T-cell (primary cell): ENCODE measurements at regions not wholly inside any gene's neighbourhood (a gene's known extent, or its start where the extent isn't known, plus 50 kb on each side); places are given as distances from the start of the nearest gene placed in this dataset.

ENCODE experiments used
- ATAC-seq, 4 experiments: fragments of 200-7000 bp in 3 of 4; fragments of 150-1000 bp in 1 of 4; cut with Tn5 transposase; replicated peaks in 1 of 4; 1 replicate in 3 of 4; 2 replicates in 1 of 4; pipeline ENCODE4 v1.10.0; 2021; ENCODE audit warnings: moderate library complexity in 3 of 4, mild to moderate bottlenecking in 2 of 4, moderate number of reproducible peaks in 1 of 4
- CTCF ChIA-PET, 2 donors: fragments of 300-600 bp; sonication (Branson Sonifier 250); formaldehyde crosslinking; loops; one replicate each; lab custom pipeline; 2022; ENCODE audit warnings: antibody characterized with exemption in 2 of 2; lab: Charles Lee
- POLR2A ChIA-PET, 2 donors: fragments of 300-600 bp; sonication (Branson Sonifier 250); formaldehyde crosslinking; loops; one replicate each; lab custom pipeline; 2022; ENCODE audit warnings: antibody characterized with exemption in 2 of 2; lab: Charles Lee
- DNase-seq, 35 experiments: peaks; one replicate each; pipeline versions ENCODE4 v3.0.0 to v3.0.0-alpha.2; 2013 to 2023
- H3K27ac ChIP-seq: one replicate; pipeline ENCODE4 v1.5.1; 2013; ENCODE audit warnings: low read length
- H3K27me3 ChIP-seq, 2 experiments: replicated peaks in 1 of 2; 1 replicate in 1 of 2; 2 replicates in 1 of 2; pipeline versions ENCODE4 v1.6.1 to v1.7.0; 2013; ENCODE audit warnings: low read length in 1 of 2, mixed read lengths in 1 of 2; ENCODE audit not compliant: control insufficient read depth in 2 of 2, insufficient read depth in 2 of 2; ENCODE audit errors: extremely low read depth in 1 of 2
- H3K36me3 ChIP-seq, 2 donors: 1 replicate in 1 of 2; 2 replicates in 1 of 2; pipeline versions ENCODE4 v1.6.1 to v1.7.0; 2013; ENCODE audit warnings: low read length in 1 of 2; ENCODE audit not compliant: control insufficient read depth in 2 of 2, insufficient read depth in 1 of 2; ENCODE audit errors: extremely low read depth in 1 of 2
- H3K4me1 ChIP-seq, 2 experiments: 1 replicate in 1 of 2; 2 replicates in 1 of 2; pipeline versions ENCODE4 v1.6.1 to v1.7.0; 2013; ENCODE audit warnings: low read length in 2 of 2, mixed read lengths in 1 of 2; ENCODE audit not compliant: insufficient read depth in 2 of 2, control insufficient read depth in 1 of 2; ENCODE audit errors: extremely low read depth in 1 of 2
- H3K4me3 ChIP-seq, 2 donors: 1 replicate in 1 of 2; 2 replicates in 1 of 2; pipeline versions ENCODE4 v1.5.1 to v1.7.0; 2013; ENCODE audit warnings: mild to moderate bottlenecking in 2 of 2, low read length in 1 of 2, moderate library complexity in 1 of 2; ENCODE audit not compliant: control insufficient read depth in 1 of 2; ENCODE audit errors: extremely low read depth in 1 of 2
- H3K9me3 ChIP-seq: 2 replicates; pipeline ENCODE4 v1.7.0; 2013
- H3K27ac Mint-ChIP-seq, 2 donors: one replicate each; pipeline ENCODE4 v1.8.0; 2020 to 2021; ENCODE audit warnings: mild to moderate bottlenecking in 2 of 2, mixed read lengths in 2 of 2
- H3K27me3 Mint-ChIP-seq, 2 donors: one replicate each; pipeline ENCODE4 v1.8.0; 2021 to 2022; ENCODE audit warnings: mixed read lengths in 2 of 2
- H3K36me3 Mint-ChIP-seq: one replicate; pipeline ENCODE4 v1.8.0; 2021; ENCODE audit warnings: mixed read lengths
- H3K4me1 Mint-ChIP-seq, 3 donors: one replicate each; pipeline ENCODE4 v1.8.0; 2020 to 2022; ENCODE audit warnings: mixed read lengths in 3 of 3, mild to moderate bottlenecking in 1 of 3
- H3K4me3 Mint-ChIP-seq, 3 donors: one replicate each; pipeline ENCODE4 v1.8.0; 2020 to 2022; ENCODE audit warnings: mild to moderate bottlenecking in 3 of 3, mixed read lengths in 3 of 3, moderate library complexity in 3 of 3
- H3K9me3 Mint-ChIP-seq, 3 donors: one replicate each; pipeline ENCODE4 v1.8.0; 2020 to 2022; ENCODE audit warnings: mixed read lengths in 3 of 3
- WGBS: methylation state at CpG from one replicate; pipeline ENCODE4 v1.1.5; 2013; ENCODE audit warnings: missing lambda C conversion rate; ENCODE audit not compliant: insufficient coverage; 5-methylcytosine and 5-hydroxymethylcytosine counted together

- ChIA-PET POLR2A (no interaction called here), CTCF (interaction anchor here in 1 of 2 donors (1.1 to 1.6 kb wide), 2 partner anchors 11 to 1627 kb away, joined by 3 to 4 read pairs; no protein-coding TSS in a partner anchor)
- Mint-ChIP-seq H3K36me3 (no peaks in the 10 kb centered on the region), H3K4me1 (no peaks in the 10 kb centered on the region), H3K27ac (no peak overlapping the region), H3K27me3 (peaks cover 0 to 5% of the 10 kb centered on the region in 2 donors), H3K4me3 (no peak overlapping the region), H3K9me3 (no peaks in the 10 kb centered on the region)
- 40% methylated on average over 1 of the region's 3 CpGs for WGBS
- no peaks in the 10 kb centered on the region for H3K4me1 ChIP-seq
- H3K27me3 ChIP-seq, result peaks cover 0 to 7% of the 10 kb centered on the region in 2 experiments
- H3K36me3 ChIP-seq, result no peaks in the 10 kb centered on the region
- no peak overlapping the region for H3K27ac ChIP-seq
- ATAC-seq (no peak), DNase-seq (no peak)
- no peaks in the 10 kb centered on the region for H3K9me3 ChIP-seq
- H3K4me3 ChIP-seq, result no peak overlapping the region
These were observed 80.4 kb upstream of the EEA1 start for GRCh38 chr12:93009533-93009932.

- Mint-ChIP-seq H3K4me1 (no peaks in the 10 kb centered on the region), H3K4me3 (no peak overlapping the region), H3K27ac (no peak overlapping the region), H3K9me3 (no peaks in the 10 kb centered on the region), H3K36me3 (no peaks in the 10 kb centered on the region), H3K27me3 (peaks cover 0 to 5% of the 10 kb centered on the region in 2 donors)
- no CpG with 5 or more reads among the region's 2 CpGs for WGBS
- Histone ChIP-seq H3K4me1 (no peaks in the 10 kb centered on the region), H3K27me3 (peaks cover 0 to 7% of the 10 kb centered on the region in 2 experiments), H3K27ac (no peak overlapping the region), H3K9me3 (no peaks in the 10 kb centered on the region), H3K4me3 (no peak overlapping the region), H3K36me3 (no peaks in the 10 kb centered on the region)
- DNase-seq (no peak), ATAC-seq (no peak)
- ChIA-PET POLR2A (interaction anchor here in 1 of 2 donors (0.7 kb wide), 1 partner anchor 65 kb away, joined by 3 read pairs; no protein-coding TSS in a partner anchor), CTCF (interaction anchor here in 1 of 2 donors (0.9 kb wide), 1 partner anchor 9 kb away, joined by 3 read pairs; no protein-coding TSS in a partner anchor)
These were observed 81.4 kb upstream of the EEA1 start for GRCh38 chr12:93010461-93010860.

GRCh38 chr12:93011100-93011499 is 82.0 kb upstream of the EEA1 start:
- peaks cover 0 to 5% of the 10 kb centered on the region in 2 donors for H3K27me3 Mint-ChIP-seq
- no peak overlapping the region for H3K27ac Mint-ChIP-seq
- no peak overlapping the region for H3K4me3 ChIP-seq
- H3K9me3 Mint-ChIP-seq, result no peaks in the 10 kb centered on the region
- DNase-seq, result no peak
- ATAC-seq, result no peak
- no peaks in the 10 kb centered on the region for H3K36me3 Mint-ChIP-seq
- no peaks in the 10 kb centered on the region for H3K4me1 Mint-ChIP-seq
- no peaks in the 10 kb centered on the region for H3K9me3 ChIP-seq
- H3K36me3 ChIP-seq, result no peaks in the 10 kb centered on the region
- no peak overlapping the region for H3K27ac ChIP-seq
- peaks cover 0 to 7% of the 10 kb centered on the region in 2 experiments for H3K27me3 ChIP-seq
- no peaks in the 10 kb centered on the region for H3K4me1 ChIP-seq
- CTCF ChIA-PET, result interaction anchor here in 1 of 2 donors (0.9 kb wide), 1 partner anchor 9 kb away, joined by 3 read pairs; no protein-coding TSS in a partner anchor
- POLR2A ChIA-PET, result interaction anchor here in 1 of 2 donors (0.7 kb wide), 1 partner anchor 65 kb away, joined by 3 read pairs; no protein-coding TSS in a partner anchor
- no peak overlapping the region for H3K4me3 Mint-ChIP-seq
- 95% methylated on average over 7 of the region's 10 CpGs for WGBS

GRCh38 chr12:93015871-93016751 is 87.0 kb upstream of the EEA1 start:
- no peaks in the 10 kb centered on the region for H3K9me3 Mint-ChIP-seq
- POLR2A ChIA-PET, result interaction anchor here in 1 of 2 donors (0.7 kb wide), 1 partner anchor 122 kb away, joined by 12 read pairs; no protein-coding TSS in a partner anchor
- H3K27me3 ChIP-seq, result peaks cover 0 to 5% of the 10 kb centered on the region in 2 experiments
- WGBS, result no CpG with 5 or more reads among the region's 4 CpGs
- H3K4me3 ChIP-seq, result no peak overlapping the region
- CTCF ChIA-PET, result no interaction called here
- ATAC-seq (no peak), DNase-seq (no peak)
- no peaks in the 10 kb centered on the region for H3K36me3 ChIP-seq
- no peak overlapping the region for H3K4me3 Mint-ChIP-seq
- no peaks in the 10 kb centered on the region for H3K4me1 Mint-ChIP-seq
- H3K4me1 ChIP-seq, result no peaks in the 10 kb centered on the region
- H3K27ac ChIP-seq, result no peak overlapping the region
- H3K27me3 Mint-ChIP-seq, result peaks cover 0 to 5% of the 10 kb centered on the region in 2 donors
- H3K36me3 Mint-ChIP-seq, result no peaks in the 10 kb centered on the region
- no peak overlapping the region for H3K27ac Mint-ChIP-seq
- no peaks in the 10 kb centered on the region for H3K9me3 ChIP-seq

GRCh38 chr12:93016752-93017350 is 87.8 kb upstream of the EEA1 start:
- H3K9me3 ChIP-seq, result no peaks in the 10 kb centered on the region
- Mint-ChIP-seq H3K9me3 (no peaks in the 10 kb centered on the region), H3K27me3 (peaks cover 0 to 5% of the 10 kb centered on the region in 2 donors), H3K27ac (no peak overlapping the region), H3K4me3 (no peak overlapping the region), H3K36me3 (no peaks in the 10 kb centered on the region), H3K4me1 (no peaks in the 10 kb centered on the region)
- CTCF ChIA-PET, result no interaction called here
- ATAC-seq (no peak), DNase-seq (no peak)
- H3K27me3 ChIP-seq, result no peaks in the 10 kb centered on the region
- POLR2A ChIA-PET, result interaction anchor here (0.7 kb wide), 2 partner anchors 122 to 1257 kb away, joined by 9 to 12 read pairs; no protein-coding TSS in a partner anchor
- 83% methylated on average over 2 of the region's 4 CpGs for WGBS
- no peak overlapping the region for H3K27ac ChIP-seq
- H3K36me3 ChIP-seq, result no peaks in the 10 kb centered on the region
- H3K4me1 ChIP-seq, result no peaks in the 10 kb centered on the region
- no peak overlapping the region for H3K4me3 ChIP-seq

GRCh38 chr12:93018610-93019009 is 89.5 kb upstream of the EEA1 start:
- Mint-ChIP-seq H3K27me3 (peaks cover 0 to 3% of the 10 kb centered on the region in 2 donors), H3K4me3 (no peak overlapping the region), H3K9me3 (no peaks in the 10 kb centered on the region), H3K4me1 (no peaks in the 10 kb centered on the region), H3K27ac (no peak overlapping the region), H3K36me3 (no peaks in the 10 kb centered on the region)
- CTCF ChIA-PET, result no interaction called here
- ATAC-seq, result no peak
- Histone ChIP-seq H3K9me3 (no peaks in the 10 kb centered on the region), H3K4me3 (no peak overlapping the region), H3K36me3 (no peaks in the 10 kb centered on the region), H3K27me3 (no peaks in the 10 kb centered on the region), H3K27ac (no peak overlapping the region), H3K4me1 (no peaks in the 10 kb centered on the region)
- WGBS, result 73% methylated on average over 2 of the region's 2 CpGs
- DNase-seq, result no peak
- POLR2A ChIA-PET, result no interaction called here
